Endodermal cell (in vitro differentiated cells): ENCODE measurements at regions not wholly inside any gene's neighbourhood (a gene's known extent, or its start where the extent isn't known, plus 50 kb on each side); places are given as distances from the start of the nearest gene placed in this dataset.
A peak's percentile ranks its signal among the peaks of the same experiment; 100 is the strongest.

ENCODE experiments used
- DNase-seq: peaks from one replicate; pipeline ENCODE4 v3.0.0-alpha.2; 2017
- H3K27ac ChIP-seq: 2 replicates; pipeline ENCODE4 v1.5.1; 2013; ENCODE audit warnings: mild to moderate bottlenecking, low read depth, low read length, moderate library complexity
- H3K27me3 ChIP-seq: 2 replicates; pipeline ENCODE4 v1.6.1; 2013; ENCODE audit warnings: mild to moderate bottlenecking, low read length, moderate library complexity; ENCODE audit not compliant: insufficient read depth, control insufficient read depth, poor library complexity, severe bottlenecking
- H3K36me3 ChIP-seq: 2 replicates; pipeline ENCODE4 v1.7.0; 2013; ENCODE audit warnings: mild to moderate bottlenecking, low read length, moderate library complexity; ENCODE audit not compliant: control insufficient read depth, insufficient read depth
- H3K4me1 ChIP-seq: one replicate; pipeline ENCODE4 v1.7.0; 2013; ENCODE audit warnings: low read length; ENCODE audit not compliant: control insufficient read depth, insufficient read depth
- H3K4me3 ChIP-seq: 2 replicates; pipeline ENCODE4 v1.5.1; 2013; ENCODE audit warnings: mild to moderate bottlenecking, low read length, moderate library complexity
- H3K9ac ChIP-seq: 2 replicates; pipeline ENCODE4 v1.6.1; 2013; ENCODE audit warnings: mild to moderate bottlenecking, low read length, moderate library complexity; ENCODE audit not compliant: poor library complexity, severe bottlenecking; ENCODE audit errors: extremely low read depth
- H3K9me3 ChIP-seq: 2 replicates; pipeline ENCODE4 v1.6.1; 2013; ENCODE audit warnings: mild to moderate bottlenecking, low read length, moderate library complexity; ENCODE audit not compliant: control insufficient read depth
- H3K27ac Mint-ChIP-seq: 2 replicates; pipeline ENCODE4 v1.8.0; 2020; ENCODE audit warnings: mixed read lengths
- H3K27me3 Mint-ChIP-seq: 2 replicates; pipeline ENCODE4 v1.8.0; 2021; ENCODE audit warnings: mild to moderate bottlenecking, mixed read lengths; ENCODE audit not compliant: insufficient read depth
- H3K36me3 Mint-ChIP-seq: 2 replicates; pipeline ENCODE4 v1.8.0; 2020; ENCODE audit warnings: low read depth, mixed read lengths
- H3K4me1 Mint-ChIP-seq: 2 replicates; pipeline ENCODE4 v1.8.0; 2020; ENCODE audit warnings: mixed read lengths
- H3K4me3 Mint-ChIP-seq: 2 replicates; pipeline ENCODE4 v1.8.0; 2020; ENCODE audit warnings: mild to moderate bottlenecking, moderate library complexity, mixed read lengths
- H3K9me3 Mint-ChIP-seq: 2 replicates; pipeline ENCODE4 v1.8.0; 2020; ENCODE audit warnings: mild to moderate bottlenecking, mixed read lengths
- WGBS, 2 experiments: methylation state at CpG; one replicate each; pipeline versions ENCODE4 v1.1.5 to v1.1.7; 2013; ENCODE audit warnings: missing lambda C conversion rate in 2 of 2, mixed read lengths in 1 of 2; ENCODE audit not compliant: insufficient coverage in 1 of 2, insufficient read length in 1 of 2; 5-methylcytosine and 5-hydroxymethylcytosine counted together
- TF ChIP-seq, protein P1 (sequence below): fragments of 200-600 bp; sonication (generic); conservative IDR thresholded peaks from 2 replicates; pipeline ENCODE4 v1.5.0; 2021; ENCODE audit warnings: antibody characterized with exemption, mild to moderate bottlenecking

GRCh38 chr3:170778240-170779217 is 91.5 kb downstream of the RPL22L1 start:
- Mint-ChIP-seq H3K36me3 (no peaks in the 10 kb centered on the region), H3K4me1 (peaks cover 30% of the 10 kb centered on the region), H3K9me3 (peaks cover 5% of the 10 kb centered on the region), H3K27me3 (peaks cover 9% of the 10 kb centered on the region), H3K4me3 (no peak overlapping the region), H3K27ac (no peak overlapping the region)
- Histone ChIP-seq H3K36me3 (no peaks in the 10 kb centered on the region), H3K27me3 (no peaks in the 10 kb centered on the region), H3K9me3 (no peaks in the 10 kb centered on the region), H3K9ac (no peak overlapping the region), H3K4me1 (peaks cover 5% of the 10 kb centered on the region), H3K27ac (no peak overlapping the region), H3K4me3 (peak overlapping the region; percentile 12)
- no peak for DNase-seq
- TF ChIP-seq, protein P1, sequence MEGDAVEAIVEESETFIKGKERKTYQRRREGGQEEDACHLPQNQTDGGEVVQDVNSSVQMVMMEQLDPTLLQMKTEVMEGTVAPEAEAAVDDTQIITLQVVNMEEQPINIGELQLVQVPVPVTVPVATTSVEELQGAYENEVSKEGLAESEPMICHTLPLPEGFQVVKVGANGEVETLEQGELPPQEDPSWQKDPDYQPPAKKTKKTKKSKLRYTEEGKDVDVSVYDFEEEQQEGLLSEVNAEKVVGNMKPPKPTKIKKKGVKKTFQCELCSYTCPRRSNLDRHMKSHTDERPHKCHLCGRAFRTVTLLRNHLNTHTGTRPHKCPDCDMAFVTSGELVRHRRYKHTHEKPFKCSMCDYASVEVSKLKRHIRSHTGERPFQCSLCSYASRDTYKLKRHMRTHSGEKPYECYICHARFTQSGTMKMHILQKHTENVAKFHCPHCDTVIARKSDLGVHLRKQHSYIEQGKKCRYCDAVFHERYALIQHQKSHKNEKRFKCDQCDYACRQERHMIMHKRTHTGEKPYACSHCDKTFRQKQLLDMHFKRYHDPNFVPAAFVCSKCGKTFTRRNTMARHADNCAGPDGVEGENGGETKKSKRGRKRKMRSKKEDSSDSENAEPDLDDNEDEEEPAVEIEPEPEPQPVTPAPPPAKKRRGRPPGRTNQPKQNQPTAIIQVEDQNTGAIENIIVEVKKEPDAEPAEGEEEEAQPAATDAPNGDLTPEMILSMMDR, result no peak
- 78 to 100% methylated on average over 3 to 6 of the region's 6 CpGs for WGBS, 2 experiments

GRCh38 chr3:170777564-170777926 is 92.5 kb downstream of the RPL22L1 start:
- TF ChIP-seq, protein P1, result no peak
- Histone ChIP-seq H3K36me3 (no peaks in the 10 kb centered on the region), H3K9ac (no peak overlapping the region), H3K4me1 (peaks cover 5% of the 10 kb centered on the region), H3K4me3 (no peak overlapping the region), H3K9me3 (no peaks in the 10 kb centered on the region), H3K27me3 (no peaks in the 10 kb centered on the region), H3K27ac (no peak overlapping the region)
- H3K27me3 Mint-ChIP-seq, result peaks cover 4% of the 10 kb centered on the region
- peaks cover 34% of the 10 kb centered on the region for H3K4me1 Mint-ChIP-seq
- no peak overlapping the region for H3K4me3 Mint-ChIP-seq
- H3K36me3 Mint-ChIP-seq, result no peaks in the 10 kb centered on the region
- H3K9me3 Mint-ChIP-seq, result peaks cover 1% of the 10 kb centered on the region
- no peak overlapping the region for H3K27ac Mint-ChIP-seq
- DNase-seq, result no peak

DNA sequence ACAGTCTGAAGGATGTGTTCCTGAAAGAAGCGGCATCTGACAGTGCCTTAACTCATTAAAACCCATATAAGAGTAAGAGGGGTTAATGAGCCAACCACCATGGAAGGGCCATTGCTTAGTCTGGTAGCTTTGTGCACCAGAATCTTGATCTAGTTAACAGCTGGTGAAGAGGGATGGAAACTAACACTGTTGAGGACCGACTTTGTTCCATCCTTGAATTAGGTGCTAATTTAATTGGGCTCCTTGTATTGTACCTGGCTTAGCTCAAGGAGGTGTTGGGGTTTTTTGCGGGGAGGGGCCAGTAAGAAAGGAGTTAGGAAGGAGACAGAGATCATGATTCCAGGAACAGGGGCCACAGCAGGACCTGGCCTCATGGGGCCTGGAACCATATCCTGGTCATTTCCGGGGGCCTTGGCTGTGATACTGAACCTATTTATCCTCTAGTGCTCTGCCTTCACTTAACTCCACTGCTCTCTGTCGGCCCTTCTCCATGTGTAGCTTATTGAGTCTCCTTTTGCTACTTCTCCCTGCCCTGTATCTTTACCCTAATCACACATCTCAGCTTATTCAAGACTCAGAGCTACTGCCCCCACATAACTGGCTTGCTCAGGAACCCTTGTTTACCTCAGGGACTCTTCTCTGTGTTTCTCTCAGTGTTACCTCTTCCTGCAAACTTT is 93.0 kb downstream of the RPL22L1 start:
- Mint-ChIP-seq H3K27ac (no peak overlapping the region), H3K27me3 (peaks cover 4% of the 10 kb centered on the region), H3K4me1 (peaks cover 34% of the 10 kb centered on the region), H3K36me3 (no peaks in the 10 kb centered on the region), H3K9me3 (peaks cover 1% of the 10 kb centered on the region), H3K4me3 (no peak overlapping the region)
- no peak overlapping the region for H3K4me3 ChIP-seq
- H3K27me3 ChIP-seq, result no peaks in the 10 kb centered on the region
- WGBS, 2 experiments, result 72 to 74% methylated on average over 4 to 5 of the region's 5 CpGs
- TF ChIP-seq, protein P1, result no peak
- H3K4me1 ChIP-seq, result peaks cover 5% of the 10 kb centered on the region
- no peak for DNase-seq
- H3K27ac ChIP-seq, result no peak overlapping the region
- H3K9ac ChIP-seq, result no peak overlapping the region
- no peaks in the 10 kb centered on the region for H3K36me3 ChIP-seq
- no peaks in the 10 kb centered on the region for H3K9me3 ChIP-seq
